Dedifferentiated amniotic fluid mesenchymal stem cell (primary cell): ENCODE measurements at regions not wholly inside any gene's neighbourhood (a gene's known extent, or its start where the extent isn't known, plus 50 kb on each side); places are given as distances from the start of the nearest gene placed in this dataset.

Source experiments
- DNase-seq: peaks from one replicate; pipeline ENCODE4 v3.0.0-alpha.2; 2016; ENCODE audit errors: extremely low spot score

DNA sequence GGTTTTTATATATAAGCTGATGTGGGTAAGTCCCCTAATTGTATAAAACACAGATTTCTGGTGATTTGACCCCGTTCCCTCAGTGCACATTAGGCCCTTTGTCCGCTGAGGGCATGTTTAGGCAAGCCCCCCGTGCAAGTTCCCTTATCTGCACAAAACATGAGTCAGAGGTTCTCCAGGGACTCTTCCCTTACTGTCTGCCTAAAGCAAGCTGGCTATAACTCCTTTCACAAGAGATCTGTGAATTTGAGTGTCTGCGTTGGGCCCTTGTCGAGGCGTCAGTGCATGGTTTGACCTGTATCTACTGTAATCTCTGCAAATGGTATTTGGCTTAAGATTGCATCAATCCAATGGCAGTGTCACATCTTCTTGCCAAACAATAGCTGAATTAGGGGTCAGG is 712.8 kb downstream of the CDH8 start:
- no peak for DNase-seq

DNA sequence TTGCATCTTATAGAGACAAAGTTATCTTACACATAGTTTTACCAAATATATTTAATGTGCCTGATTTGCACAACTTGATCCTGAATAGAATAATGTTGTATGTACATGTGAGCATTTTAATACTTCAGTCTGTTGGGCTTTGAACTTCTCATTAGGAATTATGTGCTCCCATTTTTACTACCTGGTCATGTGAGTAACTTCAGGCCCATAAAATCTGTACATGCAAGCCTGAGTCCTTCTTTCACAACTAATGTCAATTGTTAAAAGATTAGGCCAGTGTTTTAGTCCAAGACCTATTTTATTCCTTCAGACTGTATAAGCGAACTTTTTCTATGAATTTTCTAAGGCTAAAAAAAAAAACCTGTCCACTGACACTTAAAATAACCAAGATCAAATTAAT is 715.4 kb downstream of the CDH8 start:
- no peak for DNase-seq

DNA sequence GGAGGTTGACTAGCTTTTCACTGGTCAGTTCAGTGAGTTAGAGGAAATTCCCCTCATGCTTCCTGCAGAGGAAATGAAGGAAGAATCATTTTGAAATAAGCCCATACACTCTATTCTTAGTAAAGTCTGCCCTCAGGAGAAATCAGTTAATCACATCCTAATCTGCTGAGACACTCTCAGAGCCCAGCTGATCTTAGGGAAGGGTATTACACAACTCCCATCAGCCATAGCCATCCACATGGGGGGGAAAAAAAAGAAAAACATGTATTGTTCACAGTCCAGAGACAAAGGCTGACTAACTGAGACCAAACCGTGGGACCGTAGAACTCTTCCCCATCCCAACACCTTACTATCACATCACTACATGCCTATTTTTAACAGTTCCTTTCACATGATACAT is 722.3 kb downstream of the CDH8 start:
- DNase-seq = no peak

DNA sequence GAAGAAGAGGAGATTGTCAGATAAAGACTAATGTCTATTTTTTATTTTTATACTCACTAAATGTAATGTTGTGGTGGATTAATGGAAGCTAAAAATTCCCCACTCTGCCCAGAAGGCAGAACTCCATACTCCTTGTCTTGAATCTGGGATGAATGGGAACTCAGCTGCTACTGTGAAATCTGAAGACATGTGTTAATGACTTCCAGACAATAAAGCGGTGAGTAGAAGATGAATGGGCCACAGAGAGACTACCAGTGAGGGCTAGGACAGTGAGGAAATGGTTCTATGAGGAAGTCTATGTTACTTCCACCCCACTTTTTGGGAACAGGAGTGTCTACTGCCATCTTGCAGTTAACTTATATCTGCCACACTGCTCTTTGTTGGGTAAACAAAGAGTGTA is 726.9 kb downstream of the CDH8 start:
- no peak for DNase-seq

DNA sequence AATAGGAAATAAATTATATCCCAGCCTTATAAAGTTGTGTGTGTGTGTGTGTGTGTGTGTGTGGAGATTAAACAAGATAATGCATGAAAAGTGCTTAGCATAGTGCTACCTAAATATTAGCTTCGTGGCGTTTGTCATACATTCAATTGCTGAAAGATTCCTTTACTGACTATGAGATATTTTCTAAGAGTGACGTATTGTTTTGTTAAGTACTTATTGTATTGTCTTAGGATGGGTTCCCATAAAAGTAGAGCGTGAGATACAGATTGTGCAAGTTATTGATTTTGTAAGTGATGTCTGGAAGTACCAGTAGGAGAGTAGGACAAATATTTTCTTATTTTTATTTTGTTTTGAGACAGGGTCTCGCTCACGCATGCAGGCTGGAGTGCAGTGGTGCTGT is 730.0 kb downstream of the CDH8 start:
- DNase-seq = no peak

DNA sequence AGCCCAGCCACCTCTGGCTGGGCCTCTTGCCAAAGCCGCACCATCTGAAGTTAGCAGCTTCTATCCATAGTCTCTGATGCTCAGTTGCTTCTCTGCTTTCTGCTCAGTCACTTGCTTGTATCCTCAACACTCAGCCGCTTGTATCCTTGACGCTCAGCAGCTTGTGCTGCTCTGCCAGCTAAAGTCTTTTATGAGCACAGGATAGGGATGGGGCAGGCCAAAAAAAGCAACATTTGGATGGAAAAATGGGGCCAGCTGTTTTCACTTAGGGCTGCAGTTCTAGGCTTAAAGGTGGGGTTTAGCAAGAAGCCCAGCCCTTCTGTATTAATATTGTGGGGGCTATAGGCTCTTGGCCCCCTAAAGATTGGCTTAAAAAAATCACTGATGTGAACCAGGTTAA is 739.4 kb downstream of the CDH8 start:
- DNase-seq = no peak

DNA sequence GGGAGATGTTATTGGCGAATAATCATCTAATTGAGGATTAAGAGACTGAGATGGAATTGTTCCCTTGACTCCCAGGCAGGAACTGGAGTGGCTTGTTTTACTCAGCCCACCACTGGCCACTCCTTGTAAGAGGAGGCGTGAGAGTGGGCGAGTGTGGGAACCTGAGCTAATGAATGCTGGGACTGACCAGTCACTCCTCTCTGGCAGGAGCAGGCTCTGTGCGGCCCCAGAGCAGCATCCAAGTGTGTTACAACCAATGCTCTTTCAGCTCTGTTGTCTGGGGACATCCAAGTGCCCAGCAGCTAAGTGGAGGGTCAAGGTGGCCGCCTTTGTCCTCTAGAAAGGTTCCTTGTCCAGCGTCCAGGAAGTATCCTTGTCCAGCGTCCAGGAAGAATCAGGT is 739.9 kb downstream of the CDH8 start:
- no peak for DNase-seq

DNA sequence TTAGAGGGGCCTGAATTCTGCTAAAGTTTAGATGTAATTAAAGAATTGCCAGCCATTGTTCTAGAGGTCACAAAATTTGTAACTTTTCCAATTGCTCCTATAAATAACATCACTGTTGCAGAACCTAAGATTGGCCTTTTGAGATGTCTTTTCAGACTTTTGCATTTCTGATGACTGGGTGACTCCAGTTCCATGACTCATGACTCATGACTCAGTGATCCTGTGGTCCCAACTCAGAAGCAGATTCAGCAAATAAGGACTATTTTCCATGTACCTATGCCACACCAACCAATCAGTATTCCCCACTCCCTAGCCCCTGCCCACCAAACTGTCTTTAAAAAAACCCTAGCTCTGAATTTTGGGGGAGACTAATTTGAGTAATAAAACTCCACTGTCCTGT is 740.9 kb downstream of the CDH8 start:
- no peak for DNase-seq

DNA sequence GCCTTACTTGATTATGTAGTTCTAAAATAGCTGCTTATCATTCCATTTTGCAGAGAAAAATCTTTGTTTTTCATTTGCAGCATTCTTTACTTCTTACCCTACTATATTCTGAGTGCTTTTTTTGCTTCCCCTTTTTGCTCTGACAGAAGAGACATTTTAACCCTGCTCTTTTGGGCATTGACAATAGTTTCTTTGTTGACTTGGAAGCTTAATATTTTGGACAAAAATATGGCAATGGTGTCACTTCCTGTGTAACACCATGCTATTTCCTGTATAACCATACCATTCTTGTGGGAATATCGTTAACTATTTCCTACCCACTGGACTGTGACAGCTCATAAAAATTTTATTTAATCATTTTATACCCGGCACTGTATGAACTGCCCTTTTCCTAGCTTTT is 747.1 kb downstream of the CDH8 start:
- no peak for DNase-seq

DNA sequence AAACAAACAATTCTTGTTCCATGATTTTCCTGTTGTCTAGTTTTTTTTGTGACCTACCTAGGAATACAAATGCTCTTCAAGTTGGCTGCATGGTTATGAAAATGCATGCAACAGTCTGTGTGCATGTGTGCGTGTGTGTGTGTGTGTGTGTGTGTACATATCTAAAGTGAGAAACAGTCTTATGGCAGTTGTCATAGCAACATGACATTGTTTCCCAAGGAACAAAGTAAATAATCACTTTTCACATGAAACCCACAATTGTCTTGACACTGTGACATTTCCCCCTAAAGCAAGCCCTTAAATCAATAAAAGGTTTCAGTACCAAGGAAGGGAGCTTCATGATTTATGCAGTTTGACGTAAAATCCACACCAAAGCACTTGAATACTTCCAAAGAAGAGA is 758.4 kb downstream of the CDH8 start:
- DNase-seq = no peak

DNA sequence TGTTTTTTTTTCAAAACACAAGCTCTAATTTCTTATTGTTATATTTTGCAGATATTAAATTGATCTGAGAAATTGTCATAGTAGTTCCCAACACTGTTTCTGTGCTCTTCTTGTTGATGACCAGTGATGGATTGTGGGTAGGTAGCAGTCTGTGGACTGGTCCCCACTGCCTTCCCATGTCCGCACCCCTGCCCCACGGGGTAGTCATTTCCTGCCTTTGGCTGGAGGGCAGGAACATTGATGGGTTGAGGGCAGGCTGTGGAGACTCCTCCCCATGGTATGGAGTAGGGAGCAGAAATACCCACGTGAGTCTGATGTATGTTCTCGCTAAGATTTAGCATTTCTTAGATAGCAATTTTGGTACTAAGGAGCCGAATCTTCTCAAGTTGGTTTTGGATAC is 762.0 kb downstream of the CDH8 start:
- DNase-seq = no peak

DNA sequence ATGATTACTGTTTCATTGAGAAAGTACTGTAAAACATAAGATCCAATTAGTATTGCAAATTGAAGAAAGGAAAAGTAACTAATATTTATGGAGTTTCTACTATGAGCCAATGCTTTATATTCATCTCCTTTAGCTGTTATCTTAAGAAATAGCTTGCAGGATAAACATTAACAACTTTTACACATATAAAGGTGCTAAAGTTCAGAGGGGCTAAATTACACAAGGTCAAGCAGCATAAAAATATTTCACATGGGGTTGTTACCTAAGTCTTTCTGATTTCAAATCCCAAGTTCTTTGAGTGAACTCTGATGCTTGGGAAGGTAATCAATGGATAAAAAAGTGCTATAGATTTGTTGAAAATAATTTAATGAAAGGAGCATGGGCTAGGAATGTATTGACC is 765.5 kb downstream of the CDH8 start:
- no peak for DNase-seq

DNA sequence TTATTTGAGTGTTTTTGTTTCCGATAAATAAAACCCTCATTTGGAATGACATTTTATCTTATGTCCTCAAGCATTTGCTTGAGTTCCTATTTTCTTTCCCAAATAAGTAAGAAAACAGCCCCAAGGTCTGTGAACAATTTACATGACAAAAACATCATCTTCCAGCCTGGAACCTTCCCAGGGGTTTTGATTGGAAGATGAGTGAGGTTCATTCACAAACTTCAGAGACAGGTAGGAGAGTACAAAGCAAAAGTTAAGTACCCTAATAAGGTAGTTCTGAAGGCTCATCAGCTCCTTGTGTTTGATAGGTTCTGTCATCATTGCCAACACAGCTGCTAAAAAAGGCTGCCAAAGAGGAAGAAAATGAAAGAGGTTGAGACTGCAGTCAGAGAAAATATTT is 772.8 kb downstream of the CDH8 start:
- DNase-seq = no peak

DNA sequence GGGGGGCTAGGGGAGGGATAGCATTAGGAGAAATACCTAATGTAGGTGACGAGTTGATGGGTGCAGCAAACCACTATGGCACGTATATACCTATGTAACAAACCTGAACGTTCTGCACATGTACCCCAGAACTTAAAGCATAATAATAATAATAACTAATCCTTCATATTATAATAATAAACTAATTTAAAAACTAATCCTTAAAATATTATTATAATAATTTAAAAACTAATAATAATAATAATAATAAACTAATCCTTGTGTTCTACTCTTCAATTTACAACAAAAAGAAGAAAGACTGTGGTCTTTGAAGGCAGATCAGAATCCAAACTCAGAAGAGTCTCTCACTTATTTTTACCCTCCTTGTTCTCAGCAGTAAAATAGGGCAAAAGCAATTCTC is 774.9 kb downstream of the CDH8 start:
- DNase-seq = no peak

DNA sequence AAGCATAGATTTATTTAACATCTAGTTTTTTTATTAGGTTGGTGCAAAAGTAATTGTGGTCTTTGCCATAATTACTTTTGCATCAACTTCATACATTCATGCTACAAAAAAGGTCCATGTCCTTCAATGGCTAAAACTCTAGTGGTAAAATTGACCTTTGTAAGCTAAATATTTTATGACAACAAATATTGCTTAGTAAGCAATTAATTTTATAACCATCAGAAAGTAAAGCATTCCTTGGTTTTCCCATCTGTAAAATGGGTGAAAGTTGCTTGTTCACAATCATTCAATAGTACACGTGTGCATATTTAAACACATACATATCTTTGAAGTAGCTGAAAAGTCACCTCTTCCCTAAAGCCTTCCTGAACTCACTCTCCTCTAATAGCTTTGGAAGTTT is 789.6 kb downstream of the CDH8 start:
- no peak for DNase-seq

DNA sequence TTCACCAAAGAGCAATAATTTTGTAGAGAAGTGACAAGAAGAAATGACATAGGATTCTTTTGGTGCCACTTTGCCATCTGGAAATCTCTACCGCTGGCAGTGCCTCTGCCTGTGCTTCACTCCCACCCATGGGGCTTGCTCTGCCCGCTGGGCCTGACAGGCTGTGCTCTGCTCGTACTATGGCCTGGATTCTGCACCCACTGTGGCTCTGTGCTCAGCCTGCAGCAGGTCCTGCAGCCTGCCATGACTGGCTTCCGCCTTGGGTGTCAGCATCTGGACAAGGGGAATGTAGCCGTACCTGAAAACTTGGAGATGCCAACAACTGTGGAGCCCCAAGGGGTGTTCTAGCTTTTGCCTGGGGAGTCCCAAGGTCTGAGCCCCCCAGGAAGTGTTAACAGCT is 792.3 kb downstream of the CDH8 start:
- DNase-seq = no peak

DNA sequence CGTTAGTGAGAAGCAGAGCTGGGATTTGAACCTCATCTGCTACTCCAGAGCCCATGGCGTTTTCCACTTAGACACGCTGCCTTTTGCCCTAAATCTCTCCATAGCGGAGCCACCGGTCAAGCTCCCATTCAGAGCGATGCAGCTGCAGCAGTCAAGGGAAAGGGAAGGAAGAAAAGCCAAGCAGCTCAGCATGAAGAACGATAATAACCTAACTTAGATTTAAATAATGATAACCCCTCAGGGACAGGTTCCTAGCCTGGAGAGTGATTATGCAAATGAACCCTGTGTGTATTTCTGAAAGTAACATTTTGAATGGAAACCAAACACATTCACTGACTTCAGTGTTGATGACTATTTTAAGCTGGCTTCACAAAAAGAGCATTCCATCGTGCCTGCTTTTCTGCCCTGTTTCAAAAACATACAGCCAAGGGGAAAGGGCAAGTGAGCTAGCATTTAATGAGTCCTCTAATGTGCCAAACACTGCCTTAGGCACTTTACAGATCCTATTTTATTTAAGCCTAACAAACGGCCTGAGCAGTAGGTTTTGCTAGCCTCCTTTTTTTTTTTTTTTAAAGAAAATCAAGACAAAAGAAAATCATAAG is 798.3 kb downstream of the CDH8 start:
- DNase-seq = no peak

DNA sequence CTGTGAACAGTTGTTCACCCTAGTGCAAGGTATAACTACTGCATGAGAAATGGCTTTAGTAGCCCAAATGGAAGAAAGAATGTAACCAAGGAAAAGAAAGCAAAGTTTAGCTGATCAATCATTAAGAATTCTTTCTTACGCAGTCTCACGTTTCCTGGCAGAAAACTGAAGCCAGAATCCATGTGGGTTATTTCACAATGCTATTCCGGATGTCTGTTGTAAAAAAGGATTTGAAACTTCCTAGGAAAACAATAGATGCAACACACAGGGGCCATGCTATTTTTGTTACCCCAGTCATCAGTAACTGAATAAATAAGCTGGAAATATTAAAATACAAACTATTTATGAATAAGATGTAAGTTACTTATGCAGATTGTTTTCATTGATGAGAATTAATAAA is 802.5 kb downstream of the CDH8 start:
- no peak for DNase-seq

DNA sequence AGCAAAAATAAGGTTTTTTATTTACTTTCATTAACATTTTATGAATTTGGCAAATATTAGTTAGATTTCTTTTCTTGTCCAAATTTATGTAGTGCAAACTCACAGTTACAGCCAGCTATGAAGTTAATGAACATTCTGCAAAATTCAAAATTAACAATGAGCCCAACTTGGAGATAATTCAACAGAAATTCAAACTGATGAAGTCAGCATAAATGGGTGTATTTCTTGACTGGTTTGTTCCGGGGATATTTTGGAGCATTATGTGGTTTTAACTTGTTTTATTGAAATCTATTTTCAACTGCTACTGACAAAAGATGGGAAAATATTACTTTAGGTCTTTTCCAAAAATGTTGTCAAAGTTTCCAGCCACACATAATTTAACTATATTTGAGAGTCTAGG is 807.9 kb downstream of the CDH8 start:
- DNase-seq = no peak

DNA sequence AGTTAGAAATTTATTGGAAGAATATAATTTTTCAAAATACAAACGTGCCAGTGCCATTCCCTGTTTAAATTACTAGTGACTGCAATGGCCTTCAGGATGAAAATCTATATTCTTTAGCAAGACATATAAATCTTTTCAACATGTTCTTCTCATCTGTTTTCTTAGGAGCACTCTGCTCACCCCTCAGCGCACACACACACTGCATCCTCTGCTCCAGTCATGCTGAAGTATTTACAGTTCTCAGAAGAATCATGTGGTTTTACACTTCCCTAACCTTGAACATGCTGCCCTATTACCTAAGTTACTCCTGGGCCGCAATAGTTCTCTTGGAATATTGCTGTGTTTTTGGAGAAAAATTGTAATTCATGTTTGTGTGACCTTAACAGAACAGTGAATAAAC is 820.6 kb downstream of the CDH8 start:
- DNase-seq = no peak

DNA sequence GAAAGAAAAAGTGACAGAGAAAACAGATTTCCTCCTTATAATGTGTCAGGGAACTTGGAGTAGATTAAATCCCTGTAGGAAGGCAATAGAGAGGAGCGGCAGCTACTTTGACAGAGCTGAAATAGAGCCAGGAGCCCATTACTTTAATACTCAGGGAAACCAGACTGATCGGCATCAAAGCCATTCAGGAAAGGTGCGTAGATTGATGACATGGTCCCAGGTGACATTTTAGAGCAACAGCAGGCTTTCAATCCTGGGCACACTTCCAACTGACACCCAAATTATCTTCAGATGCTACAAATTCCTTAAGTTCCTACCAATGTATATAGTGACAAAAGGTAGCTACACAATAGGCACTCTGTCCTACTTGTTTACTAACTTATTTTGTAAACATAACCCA is 821.5 kb downstream of the CDH8 start:
- no peak for DNase-seq

DNA sequence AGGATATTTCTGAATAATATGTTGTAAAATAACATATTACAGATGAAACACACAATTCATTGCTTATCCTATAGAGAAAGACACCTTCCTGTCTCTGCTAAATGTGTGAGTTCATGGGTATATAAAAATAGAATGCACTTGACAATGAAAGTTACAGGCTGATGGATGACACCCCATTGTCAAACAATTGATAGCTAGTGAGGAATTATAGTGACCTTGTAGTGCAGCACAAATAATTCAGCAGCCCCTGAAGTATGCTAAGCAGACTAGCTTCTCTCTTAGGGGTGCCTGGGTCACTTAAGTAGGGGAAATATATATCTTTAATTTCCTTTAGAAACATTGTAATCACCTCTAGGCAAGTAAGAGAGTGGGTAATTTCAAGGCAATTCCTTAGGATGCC is 826.2 kb downstream of the CDH8 start:
- no peak for DNase-seq

DNA sequence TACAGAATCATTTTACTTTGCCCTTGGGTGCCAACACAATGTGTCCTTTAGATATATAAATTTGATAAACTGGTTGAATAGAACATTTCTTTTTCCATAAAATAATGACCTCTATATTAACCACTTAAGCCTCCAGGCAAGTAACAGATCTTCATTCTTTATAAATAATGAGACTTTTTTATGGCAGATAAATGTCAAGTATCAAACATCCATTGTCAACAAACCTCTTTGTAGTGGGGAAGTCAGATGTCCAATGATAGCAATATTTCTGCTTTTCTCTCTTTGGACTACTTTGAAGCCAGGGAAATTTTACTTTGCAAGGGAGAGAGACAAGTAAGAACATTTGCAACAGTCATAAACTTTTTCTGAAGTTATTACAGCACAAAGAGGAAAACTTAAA is 841.2 kb downstream of the CDH8 start:
- no peak for DNase-seq

DNA sequence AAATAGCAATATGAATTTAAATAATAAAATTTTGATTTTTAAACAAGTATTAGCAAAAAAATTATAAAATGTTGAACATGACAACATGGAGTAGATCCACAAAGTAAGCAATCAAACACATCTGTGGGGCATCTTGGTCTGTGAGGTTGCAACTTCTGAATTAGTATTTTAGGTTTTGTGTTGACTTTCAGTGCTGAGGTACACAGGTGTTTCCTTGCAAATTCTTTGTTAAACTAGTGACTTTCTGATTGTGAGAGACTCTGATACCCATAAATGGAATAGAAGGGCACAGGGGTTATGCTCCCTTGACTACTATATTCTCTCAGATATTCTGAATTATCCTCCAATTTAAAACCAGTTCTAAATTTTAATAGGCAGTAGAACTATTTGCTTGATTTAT is 841.7 kb downstream of the CDH8 start:
- DNase-seq = no peak

DNA sequence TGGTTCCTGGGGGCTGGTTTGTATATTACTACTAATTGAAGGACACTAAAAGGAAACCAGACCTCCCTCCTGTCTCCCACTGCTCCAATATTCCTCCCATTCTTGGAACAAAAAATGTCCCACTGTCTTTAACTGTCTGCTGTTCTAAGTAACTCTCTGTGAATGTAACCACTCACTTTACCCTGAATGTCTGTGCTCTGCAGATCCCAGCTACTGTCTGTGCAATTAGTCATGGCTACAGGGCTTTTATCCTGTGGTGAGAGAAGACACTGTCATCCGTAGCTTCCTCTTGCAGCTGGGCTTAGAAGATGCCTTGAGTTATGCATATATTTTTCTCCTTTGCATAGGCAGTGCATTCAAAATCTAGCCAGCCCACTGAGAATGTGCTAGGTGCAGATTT is 853.8 kb downstream of the CDH8 start:
- DNase-seq = no peak
